Esophagus squamous epithelium (tissue), 4 donors: ENCODE measurements at regions not wholly inside any gene's neighbourhood (a gene's known extent, or its start where the extent isn't known, plus 50 kb on each side); places are given as distances from the start of the nearest gene placed in this dataset.

ENCODE experiments used
- CTCF ChIP-seq, 6 experiments: fragments of 450-650 bp in 4 of 6; fragments of 200-600 bp in 2 of 6; sonication (generic) in 2 of 6; IDR thresholded peaks; one replicate each; pipeline ENCODE4 v1.5.1; 2016 to 2019; ENCODE audit warnings: antibody characterized with exemption in 6 of 6, mild to moderate bottlenecking in 4 of 6, moderate library complexity in 4 of 6
- POLR2A ChIP-seq, 4 donors: fragments of 450-650 bp; IDR thresholded peaks; one replicate each; pipeline ENCODE4 v1.6.1; 2017; ENCODE audit warnings: antibody characterized with exemption in 4 of 4, mild to moderate bottlenecking in 4 of 4, moderate library complexity in 3 of 4

- TF ChIP-seq POLR2A (IDR thresholded peaks at IDR 0.05) (no peak), CTCF (IDR thresholded peaks at IDR 0.05) (no peak)
Observed at GRCh38 chr9:115364991-115365390, 247.0 kb upstream of the TNC start.
